Thoracic aorta (tissue), 2 donors: ENCODE measurements at regions not wholly inside any gene's neighbourhood (a gene's known extent, or its start where the extent isn't known, plus 50 kb on each side); places are given as distances from the start of the nearest gene placed in this dataset.

Source experiments
- ATAC-seq: fragments of 150-250 bp; one replicate; pipeline ENCODE4 v1.8.0; 2017; ENCODE audit warnings: low read depth; ENCODE audit not compliant: insufficient number of reproducible peaks, low FRiP score
- DNase-seq: peaks from one replicate; pipeline ENCODE4 v3.0.0-alpha.2; 2020; ENCODE audit warnings: low spot score
- H3K27ac ChIP-seq, 2 donors: fragments of 200-600 bp; sonication (generic); 1 replicate in 1 of 2; 2 replicates in 1 of 2; pipeline ENCODE4 v1.5.1; 2016; ENCODE audit warnings: mild to moderate bottlenecking in 2 of 2, moderate library complexity in 2 of 2
- H3K27me3 ChIP-seq: fragments of 200-600 bp; sonication (generic); replicated peaks from 2 replicates; pipeline ENCODE4 v1.6.0; 2016; ENCODE audit warnings: mild to moderate bottlenecking; ENCODE audit not compliant: insufficient read depth
- H3K36me3 ChIP-seq: fragments of 200-600 bp; sonication (generic); one replicate; pipeline ENCODE4 v1.5.1; 2016
- H3K4me1 ChIP-seq, 2 donors: fragments of 200-600 bp; sonication (generic); 1 replicate in 1 of 2; 2 replicates in 1 of 2; pipeline versions ENCODE4 v1.5.1 to v1.6.0; 2016; ENCODE audit warnings: low read depth in 2 of 2, mild to moderate bottlenecking in 1 of 2; ENCODE audit not compliant: control insufficient read depth in 1 of 2
- H3K4me3 ChIP-seq: fragments of 200-600 bp; sonication (generic); 2 replicates; pipeline ENCODE4 v1.5.1; 2016; ENCODE audit warnings: mild to moderate bottlenecking
- H3K9me3 ChIP-seq: fragments of 200-600 bp; sonication (generic); 2 replicates; pipeline ENCODE4 v1.5.1; 2016
- CTCF ChIP-seq: fragments of 200-600 bp; sonication (generic); IDR thresholded peaks from one replicate; pipeline ENCODE4 v1.5.1; 2019; ENCODE audit warnings: antibody characterized with exemption

- H3K36me3 ChIP-seq, result no peaks in the 10 kb centered on the region
- no peak overlapping the region for H3K4me3 ChIP-seq
- H3K27ac ChIP-seq, result no peak overlapping the region
- ATAC-seq (no peak), DNase-seq (no peak)
- no peak for TF ChIP-seq CTCF
- H3K27me3 ChIP-seq, result no peaks in the 10 kb centered on the region
- H3K4me1 ChIP-seq, result no peaks in the 10 kb centered on the region
- H3K9me3 ChIP-seq, result no peaks in the 10 kb centered on the region
These were observed 235.4 kb downstream of the PTPRU start for GRCh38 chr1:29471487-29472313.

- no peak for ATAC-seq
- H3K36me3 ChIP-seq, result no peaks in the 10 kb centered on the region
- no peaks in the 10 kb centered on the region for H3K27me3 ChIP-seq
- no peak overlapping the region for H3K27ac ChIP-seq
- no peak for TF ChIP-seq CTCF
- H3K4me3 ChIP-seq, result no peak overlapping the region
- DNase-seq, result no peak
- H3K9me3 ChIP-seq, result no peaks in the 10 kb centered on the region
- H3K4me1 ChIP-seq, result no peaks in the 10 kb centered on the region
These were observed 234.4 kb downstream of the PTPRU start for GRCh38 chr1:29470788-29471119.

GRCh38 chr1:29470087-29470787 is 233.9 kb downstream of the PTPRU start:
- Histone ChIP-seq H3K36me3 (no peaks in the 10 kb centered on the region), H3K27ac (no peak overlapping the region), H3K4me1 (no peaks in the 10 kb centered on the region), H3K4me3 (no peak overlapping the region), H3K27me3 (no peaks in the 10 kb centered on the region), H3K9me3 (no peaks in the 10 kb centered on the region)
- no peak for ATAC-seq
- TF ChIP-seq CTCF, result no peak
- DNase-seq, result no peak

- no peaks in the 10 kb centered on the region for H3K36me3 ChIP-seq
- DNase-seq, result no peak
- no peak for TF ChIP-seq CTCF
- no peaks in the 10 kb centered on the region for H3K9me3 ChIP-seq
- H3K4me1 ChIP-seq, result no peaks in the 10 kb centered on the region
- no peak for ATAC-seq
- H3K27ac ChIP-seq, result no peak overlapping the region
- H3K4me3 ChIP-seq, result no peak overlapping the region
- H3K27me3 ChIP-seq, result no peaks in the 10 kb centered on the region
These were observed 233.1 kb downstream of the PTPRU start for GRCh38 chr1:29469457-29469856.

- DNase-seq, result no peak
- Histone ChIP-seq H3K4me1 (no peaks in the 10 kb centered on the region), H3K36me3 (no peaks in the 10 kb centered on the region), H3K4me3 (no peak overlapping the region), H3K27me3 (no peaks in the 10 kb centered on the region), H3K9me3 (no peaks in the 10 kb centered on the region), H3K27ac (no peak overlapping the region)
- TF ChIP-seq CTCF, result no peak
- ATAC-seq, result no peak
These were observed 231.9 kb downstream of the PTPRU start for GRCh38 chr1:29467989-29468900.
